ENCODE measurements at regions not wholly inside any gene's neighbourhood (a gene's known extent, or its start where the extent isn't known, plus 50 kb on each side); places are given as distances from the start of the nearest gene placed in this dataset.
A peak's percentile ranks its signal among the peaks of the same experiment; 100 is the strongest.
"Not testable (repeated sequence)": the region's sequence is repeated elsewhere in the genome, so short reads cannot be mapped to it uniquely, and the experiment has no call there.

- no peak for DNase-seq
- H3K9me3 Mint-ChIP-seq, result peaks cover 3% of the 10 kb centered on the region
- POLR2A ChIA-PET, result interaction anchor here (0.6 to 1.0 kb wide), 3 partner anchors 9 to 167 kb away, joined by 3 to 6 read pairs (median 3); no protein-coding TSS in a partner anchor
These were observed 127.3 kb downstream of the TBX19 start for GRCh38 chr1:168407832-168408538.

GRCh38 chr1:168405906-168406549, 125.4 kb downstream of the TBX19 start:
- DNase-seq (no peak), ATAC-seq (ENCODE audit: low read depth) (no peak)
- peaks cover 35% of the 10 kb centered on the region for H3K4me1 Mint-ChIP-seq
- POLR2A ChIA-PET, result no interaction called here
- H3K36me3 Mint-ChIP-seq, result peaks cover 12% of the 10 kb centered on the region
- peaks cover 3% of the 10 kb centered on the region for H3K9me3 Mint-ChIP-seq
- no peaks in the 10 kb centered on the region for H3K27me3 Mint-ChIP-seq
- no peak overlapping the region for H3K4me3 Mint-ChIP-seq
- no peak overlapping the region for H3K27ac Mint-ChIP-seq

More at GRCh38 chr1:168407832-168408538, 127.3 kb downstream of the TBX19 start:
- H3K4me3 Mint-ChIP-seq, result peak overlapping the region; percentile 56
- H3K27ac Mint-ChIP-seq, result peak overlapping the region; percentile 82
- ATAC-seq (ENCODE audit: low read depth), result no peak
- H3K27me3 Mint-ChIP-seq, result no peaks in the 10 kb centered on the region
- H3K4me1 Mint-ChIP-seq, result peaks cover 35% of the 10 kb centered on the region
- H3K36me3 Mint-ChIP-seq, result peaks cover 12% of the 10 kb centered on the region

GRCh38 chr1:168403140-168403539, 122.5 kb downstream of the TBX19 start:
- peaks cover 9% of the 10 kb centered on the region for H3K36me3 Mint-ChIP-seq
- no peak for ATAC-seq (ENCODE audit: low read depth)
- H3K27me3 Mint-ChIP-seq, result peaks cover 3% of the 10 kb centered on the region
- peaks cover 13% of the 10 kb centered on the region for H3K4me1 Mint-ChIP-seq
- POLR2A ChIA-PET, result no interaction called here
- H3K27ac Mint-ChIP-seq, result no peak overlapping the region
- no peak for DNase-seq
- no peak overlapping the region for H3K4me3 Mint-ChIP-seq
- peaks cover 6% of the 10 kb centered on the region for H3K9me3 Mint-ChIP-seq

- POLR2A ChIA-PET; H3K36me3 Mint-ChIP-seq; H3K4me3 Mint-ChIP-seq; ATAC-seq (ENCODE audit: low read depth); DNase-seq; H3K4me1 Mint-ChIP-seq; H3K9me3 Mint-ChIP-seq; H3K27ac Mint-ChIP-seq; H3K27me3 Mint-ChIP-seq: not testable (repeated sequence)
These were observed 121.8 kb downstream of the TBX19 start for GRCh38 chr1:168402466-168402865.

- Mint-ChIP-seq H3K4me1 (peaks cover 5% of the 10 kb centered on the region), H3K27ac (no peak overlapping the region), H3K27me3 (peaks cover 9% of the 10 kb centered on the region), H3K9me3 (peaks cover 3% of the 10 kb centered on the region), H3K4me3 (no peak overlapping the region), H3K36me3 (peaks cover 7% of the 10 kb centered on the region)
- DNase-seq (no peak), ATAC-seq (ENCODE audit: low read depth) (no peak)
- POLR2A ChIA-PET, result no interaction called here
These were observed 120.7 kb downstream of the TBX19 start for GRCh38 chr1:168401341-168401740.

GRCh38 chr1:168400139-168400538, 119.5 kb downstream of the TBX19 start:
- DNase-seq (no peak), ATAC-seq (ENCODE audit: low read depth) (no peak)
- Mint-ChIP-seq H3K27me3 (peaks cover 9% of the 10 kb centered on the region), H3K36me3 (peaks cover 2% of the 10 kb centered on the region), H3K9me3 (peaks cover 3% of the 10 kb centered on the region), H3K4me3 (no peak overlapping the region), H3K4me1 (peaks cover 5% of the 10 kb centered on the region), H3K27ac (peak overlapping the region; percentile 58)
- POLR2A ChIA-PET, result no interaction called here

GRCh38 chr1:168397806-168398205, 117.1 kb downstream of the TBX19 start:
- peaks cover 5% of the 10 kb centered on the region for H3K4me1 Mint-ChIP-seq
- POLR2A ChIA-PET, result no interaction called here
- H3K36me3 Mint-ChIP-seq, result peaks cover 2% of the 10 kb centered on the region
- peaks cover 15% of the 10 kb centered on the region for H3K27me3 Mint-ChIP-seq
- no peak overlapping the region for H3K4me3 Mint-ChIP-seq
- DNase-seq, result no peak
- ATAC-seq (ENCODE audit: low read depth), result no peak
- no peak overlapping the region for H3K27ac Mint-ChIP-seq
- peaks cover 3% of the 10 kb centered on the region for H3K9me3 Mint-ChIP-seq

- Mint-ChIP-seq H3K36me3 (peaks cover 2% of the 10 kb centered on the region), H3K27ac (no peak overlapping the region), H3K27me3 (peaks cover 20% of the 10 kb centered on the region), H3K4me3 (no peak overlapping the region), H3K9me3 (peaks cover 3% of the 10 kb centered on the region), H3K4me1 (peaks cover 5% of the 10 kb centered on the region)
- DNase-seq (no peak), ATAC-seq (ENCODE audit: low read depth) (no peak)
- POLR2A ChIA-PET, result no interaction called here
These were observed 116.4 kb downstream of the TBX19 start for GRCh38 chr1:168396940-168397684.

GRCh38 chr1:168396508-168396907, 115.8 kb downstream of the TBX19 start:
- Mint-ChIP-seq H3K4me3 (no peak overlapping the region), H3K4me1 (peaks cover 5% of the 10 kb centered on the region), H3K9me3 (peaks cover 3% of the 10 kb centered on the region), H3K27ac (no peak overlapping the region), H3K36me3 (peaks cover 2% of the 10 kb centered on the region), H3K27me3 (peaks cover 22% of the 10 kb centered on the region)
- ATAC-seq (ENCODE audit: low read depth) (no peak), DNase-seq (no peak)
- POLR2A ChIA-PET, result no interaction called here

GRCh38 chr1:168394858-168395257, 114.2 kb downstream of the TBX19 start:
- POLR2A ChIA-PET, result no interaction called here
- ATAC-seq (ENCODE audit: low read depth) (no peak), DNase-seq (no peak)
- Mint-ChIP-seq H3K27me3 (peaks cover 28% of the 10 kb centered on the region), H3K4me1 (peaks cover 2% of the 10 kb centered on the region), H3K27ac (no peak overlapping the region), H3K36me3 (no peaks in the 10 kb centered on the region), H3K4me3 (no peak overlapping the region), H3K9me3 (no peaks in the 10 kb centered on the region)

GRCh38 chr1:168392958-168393549, 112.4 kb downstream of the TBX19 start:
- peaks cover 35% of the 10 kb centered on the region for H3K27me3 Mint-ChIP-seq
- DNase-seq (no peak), ATAC-seq (ENCODE audit: low read depth) (no peak)
- H3K4me3 Mint-ChIP-seq, result no peak overlapping the region
- H3K4me1 Mint-ChIP-seq, result peaks cover 2% of the 10 kb centered on the region
- no peaks in the 10 kb centered on the region for H3K36me3 Mint-ChIP-seq
- H3K27ac Mint-ChIP-seq, result no peak overlapping the region
- no peaks in the 10 kb centered on the region for H3K9me3 Mint-ChIP-seq
- POLR2A ChIA-PET, result no interaction called here

GRCh38 chr1:168391851-168392681, 111.4 kb downstream of the TBX19 start:
- Mint-ChIP-seq H3K4me1 (peaks cover 11% of the 10 kb centered on the region), H3K36me3 (no peaks in the 10 kb centered on the region), H3K9me3 (no peaks in the 10 kb centered on the region), H3K4me3 (no peak overlapping the region), H3K27ac (no peak overlapping the region), H3K27me3 (peaks cover 40% of the 10 kb centered on the region)
- POLR2A ChIA-PET, result no interaction called here
- no peak for ATAC-seq (ENCODE audit: low read depth)
- no peak for DNase-seq

- DNase-seq (no peak), ATAC-seq (ENCODE audit: low read depth) (no peak)
- H3K9me3 Mint-ChIP-seq, result no peaks in the 10 kb centered on the region
- H3K4me1 Mint-ChIP-seq, result peaks cover 12% of the 10 kb centered on the region
- no peak overlapping the region for H3K27ac Mint-ChIP-seq
- H3K4me3 Mint-ChIP-seq, result no peak overlapping the region
- H3K36me3 Mint-ChIP-seq, result no peaks in the 10 kb centered on the region
- POLR2A ChIA-PET, result no interaction called here
- H3K27me3 Mint-ChIP-seq, result peaks cover 37% of the 10 kb centered on the region
These were observed 109.6 kb downstream of the TBX19 start for GRCh38 chr1:168390271-168390670.

All from activated naive CD8-positive, alpha-beta T cell treated with anti-CD3 and anti-CD28 coated beads, Interleukin-2, amount 10 ng/mL, durations not matched to agents 7 days and 5 days (primary cell).